GM21723 (cell line): ENCODE measurements at regions not wholly inside any gene's neighbourhood (a gene's known extent, or its start where the extent isn't known, plus 50 kb on each side); places are given as distances from the start of the nearest gene placed in this dataset.

ENCODE experiments used
- ATAC-seq: cut with Tn5 transposase; IDR thresholded peaks from one replicate; pipeline ENCODE4 v1.9.1; 2021; ENCODE audit warnings: mild to moderate bottlenecking, moderate library complexity; ENCODE audit not compliant: unreplicated experiment

DNA sequence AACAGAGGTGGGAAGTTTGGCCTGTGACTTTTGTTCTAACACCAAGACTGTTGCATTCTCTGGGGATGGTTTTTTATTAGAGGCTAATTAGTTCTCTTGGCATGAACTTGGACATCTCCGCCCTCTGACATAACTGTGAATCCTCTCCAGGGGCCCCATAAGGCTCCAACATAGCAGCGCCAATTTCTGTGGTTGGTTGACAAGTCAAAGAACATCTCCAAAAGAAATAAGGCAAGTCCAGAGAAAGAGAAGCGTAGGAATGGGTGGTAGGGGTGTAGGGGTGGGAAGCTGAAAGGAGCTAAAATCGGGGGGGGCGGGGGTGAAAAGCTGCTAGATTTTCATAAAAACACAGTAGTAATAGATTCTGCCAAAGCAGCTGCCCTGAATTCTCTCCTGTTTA is 81.0 kb upstream of the DAB2 start:
- no peak for ATAC-seq

DNA sequence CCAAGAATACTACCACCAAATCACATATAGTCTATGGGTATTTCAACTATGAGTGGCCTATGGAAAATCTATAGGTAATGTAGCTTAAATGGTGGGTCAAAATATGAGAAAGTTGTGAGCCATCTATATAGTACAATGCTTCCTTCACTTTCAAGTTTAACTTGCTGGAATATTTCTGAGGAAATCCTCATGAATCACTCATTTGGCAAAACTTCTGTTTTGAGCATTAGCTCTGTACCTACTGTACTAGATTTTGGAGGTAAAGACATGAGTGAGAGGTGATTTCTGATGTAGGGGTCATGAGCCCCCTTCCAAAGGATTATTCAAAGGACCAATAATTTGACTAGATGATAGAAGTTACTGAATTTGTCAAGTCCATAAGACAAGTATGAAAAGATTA is 80.6 kb upstream of the DAB2 start:
- no peak for ATAC-seq

DNA sequence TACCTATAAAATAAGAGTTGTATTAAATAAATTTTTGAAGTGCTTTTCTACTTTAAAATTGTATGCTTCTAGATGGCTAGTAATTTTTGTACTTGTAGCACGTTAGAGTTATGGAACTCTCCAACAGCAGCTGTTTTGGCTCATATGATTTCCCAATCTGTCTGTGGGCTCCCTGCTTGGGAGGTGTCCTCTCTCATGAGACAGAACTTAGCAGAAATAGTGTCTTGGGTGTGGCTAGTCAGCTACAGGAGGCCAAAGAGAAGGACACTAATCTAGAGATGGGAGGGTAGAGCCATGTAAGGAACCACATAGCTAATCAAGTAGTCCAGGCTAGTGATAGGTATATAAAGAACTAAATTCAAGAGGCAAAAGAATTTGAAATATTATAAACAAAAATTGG is 78.4 kb upstream of the DAB2 start:
- ATAC-seq: no peak

DNA sequence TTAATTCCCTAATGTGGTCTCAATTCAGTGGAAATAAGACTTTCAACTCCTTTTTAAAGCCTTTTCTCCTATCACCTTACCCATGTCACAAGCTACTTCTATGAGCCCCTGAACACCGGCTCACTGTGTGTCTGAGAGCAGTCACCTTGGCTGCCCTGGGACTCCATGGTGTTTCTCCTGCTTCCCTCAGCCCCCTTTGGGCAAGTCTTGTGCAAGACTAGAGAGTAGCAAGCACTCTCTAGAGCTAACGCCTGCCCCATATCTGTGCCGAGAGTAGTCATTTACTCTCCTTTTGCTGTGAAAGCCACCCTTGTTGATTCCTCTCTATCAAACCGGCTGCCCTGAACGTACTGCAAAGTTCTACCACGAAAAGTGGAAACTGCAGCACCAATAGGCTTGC is 77.9 kb upstream of the DAB2 start:
- no peak for ATAC-seq

DNA sequence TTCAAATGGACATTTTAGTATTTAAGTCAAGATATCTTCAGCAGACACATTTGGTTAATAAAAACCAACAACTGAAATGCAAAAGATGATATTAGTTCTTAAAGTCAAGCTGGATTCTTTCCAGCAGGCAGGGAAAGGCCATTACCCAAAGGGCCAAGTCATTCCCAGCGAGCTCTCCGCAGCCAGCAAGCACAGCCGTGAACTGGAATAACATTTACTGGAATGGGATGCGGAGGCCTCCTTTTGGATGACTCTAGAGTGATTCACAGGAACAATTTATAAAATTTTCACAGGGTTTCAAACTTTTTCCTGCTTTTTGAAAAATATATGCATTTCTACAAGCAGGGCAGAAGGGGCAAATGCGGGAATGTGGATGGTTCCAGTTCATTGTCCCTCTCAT is 76.6 kb upstream of the DAB2 start:
- ATAC-seq: no peak

DNA sequence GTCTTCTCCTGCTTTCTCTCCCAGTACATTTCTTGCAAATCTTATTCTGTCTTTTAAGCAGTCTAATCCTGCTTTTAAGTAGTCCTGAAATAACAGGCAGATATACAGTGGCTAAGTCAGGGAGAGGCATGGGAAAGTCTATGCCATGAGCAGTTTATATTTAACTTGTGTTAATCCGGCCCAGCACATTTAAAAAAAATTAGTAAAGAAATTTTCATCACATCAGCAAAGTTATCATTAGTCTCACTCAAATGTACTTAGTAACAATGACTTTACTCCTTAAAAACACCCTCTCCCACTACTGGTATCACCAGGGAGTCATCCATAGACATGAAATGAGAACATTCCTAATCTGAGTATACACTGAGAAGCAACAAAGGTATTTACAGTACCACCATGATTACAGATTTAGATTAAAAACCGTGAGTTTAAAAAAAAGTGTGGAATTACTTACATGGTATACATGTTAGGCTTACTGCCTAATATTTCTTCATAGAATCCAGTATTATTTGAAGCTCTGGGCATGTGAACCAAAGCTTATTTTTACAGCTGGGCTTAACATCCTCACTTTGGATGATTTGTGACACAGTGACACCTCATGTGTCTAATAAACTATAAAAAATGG is 75.9 kb upstream of the DAB2 start:
- no peak for ATAC-seq

DNA sequence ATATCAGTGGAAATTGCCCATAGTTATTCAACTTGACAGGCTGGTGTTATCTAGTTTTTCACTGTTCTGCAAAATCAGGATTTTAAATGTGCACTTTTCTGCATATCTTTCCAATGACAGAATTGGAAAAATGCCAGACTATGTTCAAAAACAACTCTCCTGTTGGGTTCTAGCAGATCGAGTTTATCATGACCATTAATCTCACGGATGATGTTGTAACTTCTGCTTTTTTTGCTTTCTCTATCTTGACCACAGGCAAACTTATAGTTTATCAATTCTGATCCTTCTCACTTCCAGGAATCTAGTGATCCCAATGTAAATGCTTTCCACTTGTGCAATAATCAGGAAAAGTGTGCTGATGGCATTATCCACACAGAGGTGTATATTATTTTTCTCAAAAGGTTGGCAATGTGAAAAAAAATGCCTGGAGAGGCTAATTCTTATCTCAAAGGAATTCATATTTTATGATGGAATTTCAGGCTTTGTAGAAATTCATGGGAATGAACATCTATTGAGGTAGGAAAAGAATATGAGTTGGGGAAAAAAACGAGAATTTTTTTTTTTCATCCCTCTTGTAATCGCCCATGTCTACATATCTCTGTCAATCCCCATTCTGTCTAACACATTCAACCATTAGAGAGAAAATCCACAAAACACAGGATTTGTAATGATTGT is 73.6 kb upstream of the DAB2 start:
- ATAC-seq: no peak

DNA sequence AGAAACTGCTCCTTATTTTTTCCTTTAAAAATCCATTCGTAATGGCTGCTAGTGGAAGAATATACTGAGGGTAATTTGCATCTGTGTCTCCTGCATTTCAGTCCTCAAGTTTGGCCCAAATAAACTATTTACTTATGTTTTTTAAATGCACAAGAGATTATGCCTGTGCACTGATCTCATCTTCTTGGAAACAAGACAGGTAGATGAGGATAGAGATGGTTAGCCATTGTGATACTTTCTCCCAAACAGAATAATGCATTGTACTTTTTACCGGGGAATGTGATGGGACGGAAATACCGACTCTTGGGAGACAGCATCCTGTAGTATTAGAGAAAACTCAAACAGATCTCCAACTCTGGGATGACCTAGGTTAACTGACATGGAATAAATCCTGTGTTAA is 72.5 kb upstream of the DAB2 start:
- ATAC-seq: no peak

DNA sequence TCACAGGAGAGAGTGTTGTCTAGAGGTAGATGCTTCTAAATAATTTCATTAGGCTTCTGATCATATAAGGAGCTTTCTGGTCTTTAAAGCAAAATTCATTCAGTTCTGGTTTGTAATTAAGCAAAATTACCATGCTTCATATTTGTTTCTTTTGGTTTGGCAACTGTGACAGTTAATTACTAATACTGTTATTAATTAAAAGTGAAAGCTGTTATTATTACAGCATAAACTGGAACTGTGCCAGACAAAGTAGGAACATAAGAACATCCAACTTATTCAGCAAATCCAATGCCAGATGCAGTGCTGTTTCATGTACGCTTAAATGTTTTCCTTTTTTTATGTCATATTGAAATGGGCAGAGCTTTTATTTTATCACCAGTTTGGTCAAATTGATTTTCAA is 70.4 kb upstream of the DAB2 start:
- no peak for ATAC-seq

DNA sequence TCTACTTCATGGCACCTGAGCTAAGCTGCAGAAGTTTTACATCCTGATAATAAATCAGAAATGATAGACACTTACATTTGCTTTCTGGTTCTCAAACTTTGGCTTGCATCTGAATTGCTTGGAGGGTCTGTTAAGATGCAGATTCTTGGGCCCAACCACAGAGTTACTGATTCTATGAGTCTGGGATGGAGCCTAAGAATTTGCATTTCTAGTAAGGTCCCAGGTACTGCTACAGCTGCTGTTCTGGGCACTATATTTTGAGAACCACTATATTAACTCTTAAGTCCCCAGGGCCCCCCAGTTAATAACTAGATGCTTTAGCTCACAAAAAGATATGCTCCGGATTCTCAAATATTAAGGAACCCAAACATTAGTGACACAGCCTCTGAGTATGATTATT is 69.8 kb upstream of the DAB2 start:
- ATAC-seq: no peak

DNA sequence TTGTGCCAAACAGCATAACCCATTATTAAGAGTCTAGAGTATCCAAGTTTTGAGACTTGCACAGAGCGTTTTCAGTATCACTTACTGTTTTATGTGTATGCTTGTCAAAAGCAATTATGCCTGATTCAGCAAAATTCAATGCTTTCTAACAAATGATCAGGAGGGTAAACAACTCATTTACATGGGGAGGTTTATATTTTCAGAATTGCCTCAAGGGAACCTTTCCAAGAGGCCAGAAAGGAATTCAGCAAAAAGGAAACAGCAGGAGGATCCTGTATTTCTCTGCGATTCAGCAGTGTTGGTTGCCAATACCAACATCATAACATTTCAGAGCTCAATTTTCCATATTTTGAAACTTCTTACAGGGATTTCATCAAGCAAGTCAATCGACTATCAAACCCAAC is 69.3 kb upstream of the DAB2 start:
- no peak for ATAC-seq

DNA sequence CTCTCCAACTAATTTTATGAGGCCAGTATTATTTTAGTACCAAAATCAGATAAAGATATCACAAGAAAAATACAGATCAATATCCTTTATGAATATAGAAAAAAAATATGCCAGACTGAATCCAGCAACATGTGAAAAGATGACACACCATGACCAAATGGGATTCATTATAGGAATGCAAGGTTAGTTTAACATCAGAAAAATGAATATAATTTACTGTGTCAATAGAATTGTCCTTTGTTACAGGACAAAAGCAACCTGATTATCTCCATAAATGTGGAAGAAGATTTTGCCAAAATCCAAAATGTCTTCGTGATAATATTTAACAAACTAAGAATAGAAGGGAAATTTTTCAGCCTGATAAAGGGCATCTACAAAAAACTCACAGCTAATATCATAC is 66.4 kb upstream of the DAB2 start:
- no peak for ATAC-seq

DNA sequence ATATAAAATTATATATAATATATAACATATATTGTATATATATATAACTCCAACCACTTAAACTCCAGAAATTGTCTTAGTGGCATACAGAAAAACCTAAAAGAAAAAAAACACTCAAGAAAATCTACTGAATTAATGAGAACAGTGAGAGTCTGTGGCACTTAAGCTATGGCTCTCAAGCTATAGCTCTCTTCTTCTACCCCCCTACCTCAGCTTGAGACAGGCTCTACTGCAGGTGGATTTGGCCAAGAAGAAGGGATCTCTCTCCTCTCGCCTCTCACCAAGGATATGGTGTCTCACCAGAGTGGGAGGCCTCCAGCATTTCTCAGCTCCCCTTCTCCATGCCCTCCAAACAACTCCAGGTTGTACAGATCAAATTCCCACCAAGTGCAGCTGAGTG is 64.5 kb upstream of the DAB2 start:
- ATAC-seq: no peak

DNA sequence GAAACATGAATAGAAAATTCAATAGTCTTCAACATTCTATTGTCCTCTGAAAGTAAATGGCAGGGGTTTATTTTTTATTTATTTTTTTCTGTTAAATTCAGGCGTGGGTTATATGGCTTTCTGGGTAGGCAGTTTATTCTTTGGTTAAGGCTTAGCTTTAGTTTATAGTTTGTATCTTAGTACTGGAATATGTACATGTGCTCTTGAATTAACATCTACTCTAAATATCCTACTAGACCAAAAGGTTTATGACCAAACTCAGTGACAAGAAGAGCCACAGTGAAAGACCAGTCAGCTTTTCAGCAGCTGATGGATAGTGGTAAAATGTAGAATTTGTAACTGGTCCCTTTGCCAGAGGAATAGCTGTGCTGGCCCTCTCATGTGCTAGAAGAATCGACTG is 62.0 kb upstream of the DAB2 start:
- no peak for ATAC-seq

DNA sequence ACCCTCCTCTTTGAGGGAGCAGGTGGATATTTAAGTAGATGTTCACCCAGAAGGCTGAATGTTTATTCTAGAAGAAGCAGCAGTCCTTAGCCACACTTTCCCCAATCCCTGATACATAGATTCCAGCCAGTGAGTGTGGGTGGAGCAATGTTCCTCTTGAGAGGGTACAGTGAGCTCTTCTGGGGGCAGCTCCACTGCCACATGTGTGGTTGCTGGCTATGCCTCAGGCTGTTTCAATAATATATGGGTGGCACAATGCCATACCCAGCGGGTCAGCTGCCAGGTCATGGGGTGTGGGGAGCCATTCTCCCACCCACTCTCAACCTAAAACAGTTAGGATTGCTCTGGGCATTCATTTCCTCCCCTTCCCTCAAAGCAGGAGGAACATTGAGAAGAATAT is 61.6 kb upstream of the DAB2 start:
- no peak for ATAC-seq

DNA sequence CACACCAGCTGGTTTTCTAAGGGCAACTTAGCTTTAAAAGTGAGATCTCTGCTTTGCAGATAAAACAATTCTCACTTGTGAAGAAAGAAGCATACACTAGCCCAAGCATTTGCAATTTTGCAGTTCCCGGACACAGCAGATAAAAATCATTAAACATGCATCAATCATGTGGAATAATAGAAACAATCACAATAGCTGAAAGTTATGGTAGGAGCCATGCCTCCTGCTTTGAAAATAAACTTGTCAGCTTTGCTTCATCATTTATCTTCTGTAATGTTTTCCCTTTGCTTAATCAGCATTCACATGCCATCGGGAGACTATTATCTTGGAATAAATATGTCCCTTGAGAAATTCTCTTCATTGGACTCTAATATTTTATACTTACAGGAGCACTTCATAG is 60.3 kb upstream of the DAB2 start:
- ATAC-seq: no peak

DNA sequence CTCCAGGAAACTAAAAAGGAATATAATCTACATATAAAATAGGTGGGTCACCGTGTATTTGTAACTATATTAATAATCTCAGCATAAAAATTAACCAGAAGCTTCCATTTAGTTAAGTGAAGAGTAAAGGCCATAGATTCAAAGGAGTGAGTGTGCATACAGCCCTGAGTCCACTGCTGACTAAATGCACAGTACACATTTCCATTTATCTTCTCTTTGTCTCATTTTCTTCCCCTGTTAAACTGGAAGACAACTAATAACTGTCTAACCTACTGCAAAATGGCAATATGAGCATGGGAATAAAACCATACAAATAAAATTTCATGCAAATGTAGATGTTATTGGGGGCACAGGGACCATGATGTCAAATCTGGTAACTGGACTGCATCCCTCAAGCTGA is 59.9 kb upstream of the DAB2 start:
- ATAC-seq: no peak

DNA sequence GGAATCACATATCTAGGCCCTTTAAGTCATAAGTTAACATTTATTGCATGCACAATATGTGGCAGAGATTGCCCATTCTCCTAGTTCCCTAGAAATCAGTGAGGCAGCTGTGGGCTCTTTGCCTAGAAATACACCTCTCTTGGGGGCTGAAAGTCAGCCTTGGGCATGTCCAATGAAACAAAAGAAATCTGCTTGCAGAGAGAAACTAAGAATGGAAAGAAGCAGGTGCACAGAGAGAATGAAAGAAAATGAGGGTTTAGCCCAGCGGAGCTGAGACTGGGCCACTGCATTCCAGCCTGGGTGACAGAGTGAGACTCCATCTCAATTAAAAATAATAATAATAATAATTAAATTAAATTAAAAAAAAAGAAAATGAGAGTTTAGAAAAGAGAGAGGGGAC is 57.3 kb upstream of the DAB2 start:
- no peak for ATAC-seq

DNA sequence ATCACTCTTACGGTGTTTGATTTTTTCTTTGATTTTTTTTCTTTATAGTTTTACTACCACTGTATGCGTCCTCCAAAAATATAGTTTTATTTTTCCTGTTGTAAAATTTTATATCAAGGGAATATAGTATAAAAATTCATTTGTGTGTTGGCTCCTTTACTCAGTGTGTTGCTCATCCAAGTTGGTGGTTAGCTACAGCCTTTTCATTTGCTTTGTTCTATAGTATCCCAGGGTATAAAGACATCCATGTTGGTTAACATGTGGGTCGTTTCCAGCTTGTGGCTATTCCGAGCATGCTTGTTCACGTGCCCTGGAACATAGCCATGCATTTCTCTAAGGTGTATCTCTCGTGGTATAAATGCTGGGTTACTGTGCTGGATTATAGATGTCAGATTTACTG is 54.8 kb upstream of the DAB2 start:
- no peak for ATAC-seq

DNA sequence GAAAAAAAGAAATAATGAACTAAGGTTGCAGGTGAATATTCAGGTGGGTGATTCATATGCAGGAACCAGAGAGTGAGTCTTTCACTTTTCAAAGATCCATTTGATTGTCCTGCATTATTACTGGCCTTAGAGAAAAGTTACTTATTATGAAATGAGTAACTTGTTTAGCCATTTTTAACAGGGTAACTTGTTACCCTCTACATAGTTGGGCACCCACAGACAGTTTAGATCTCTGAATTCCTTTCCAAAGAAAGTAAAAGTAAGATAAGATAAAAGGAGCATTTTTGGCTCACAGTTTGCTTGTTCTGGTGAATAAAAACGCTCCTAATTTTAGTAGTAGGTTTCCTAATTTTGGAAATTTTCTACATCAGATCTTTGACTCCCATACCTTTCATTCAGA is 54.1 kb upstream of the DAB2 start:
- no peak for ATAC-seq

DNA sequence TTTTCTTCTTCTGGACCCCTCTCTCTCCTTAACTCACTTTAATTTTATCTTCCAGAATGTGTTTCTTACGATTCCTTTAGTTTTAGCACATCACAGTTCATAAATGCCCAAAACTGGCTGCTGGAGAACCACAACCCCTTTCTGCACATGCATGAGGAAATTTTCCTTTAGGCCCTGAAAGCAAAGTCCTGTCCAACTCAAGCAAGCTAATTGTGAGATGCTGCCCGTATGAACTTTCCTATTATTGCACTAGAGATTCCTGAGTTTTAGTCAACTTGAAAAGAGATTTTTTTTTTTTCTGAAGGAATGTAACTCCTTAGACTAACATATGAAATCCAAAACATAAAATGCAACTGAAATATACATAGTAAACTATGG is 52.1 kb upstream of the DAB2 start:
- no peak for ATAC-seq

DNA sequence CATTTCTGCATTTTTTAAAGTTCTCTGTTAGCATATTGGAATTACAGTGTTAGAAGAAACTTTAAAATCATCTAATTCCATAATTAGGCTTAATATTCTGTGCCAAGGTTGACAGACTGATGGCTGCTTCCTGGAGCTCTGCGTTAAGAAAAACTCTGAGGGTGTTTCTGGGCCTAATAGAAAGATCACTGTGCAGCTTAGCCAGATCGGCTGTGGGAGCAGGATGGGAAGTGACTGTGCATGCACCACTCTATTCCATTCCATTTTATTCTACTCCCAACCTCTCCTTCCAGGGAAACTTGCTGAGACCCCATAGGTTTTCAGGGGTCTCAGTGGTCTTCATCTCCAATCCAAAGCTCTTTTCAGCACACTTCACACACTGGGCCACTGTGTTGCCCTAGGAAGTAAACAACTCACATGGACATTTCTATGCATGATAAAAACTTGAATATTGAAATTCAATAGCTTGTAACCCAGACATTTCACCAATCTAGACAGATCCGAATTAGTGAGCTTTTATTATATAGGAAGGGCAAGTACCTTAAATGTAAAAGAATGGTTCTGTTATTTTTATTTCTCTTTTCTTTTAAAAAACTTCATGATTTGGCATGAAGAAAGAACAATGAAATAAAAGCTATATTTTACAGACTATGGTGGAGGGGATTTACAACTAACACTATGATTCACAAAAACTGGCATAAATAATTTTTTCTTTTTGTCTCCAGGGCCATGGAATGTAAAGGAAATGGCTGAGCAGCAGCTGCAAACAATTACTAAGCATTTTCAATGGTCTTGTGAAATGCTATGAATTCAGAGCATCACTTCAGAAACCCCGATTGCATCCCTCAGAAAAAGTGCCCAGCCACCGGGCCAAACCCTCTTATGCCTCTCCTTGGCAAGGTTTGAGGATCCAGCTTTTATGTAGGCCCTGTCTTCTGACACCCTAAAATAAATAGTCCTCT is 51.4 kb upstream of the DAB2 start:
- no peak for ATAC-seq
